GM21825 (cell line): ENCODE measurements at regions not wholly inside any gene's neighbourhood (a gene's known extent, or its start where the extent isn't known, plus 50 kb on each side); places are given as distances from the start of the nearest gene placed in this dataset.

Experiments used
- ATAC-seq: cut with Tn5 transposase; IDR thresholded peaks from one replicate; pipeline ENCODE4 v1.9.1; 2021; ENCODE audit warnings: mild to moderate bottlenecking, moderate library complexity; ENCODE audit not compliant: unreplicated experiment

GRCh38 chr3:44185396-44185915 lies 56.2 kb upstream of the TOPAZ1 start:
- ATAC-seq, result no peak

- ATAC-seq, result no peak
Observed at GRCh38 chr3:44186111-44186672, 55.5 kb upstream of the TOPAZ1 start.

- ATAC-seq, result no peak
Observed at GRCh38 chr3:44186712-44187111, 55.0 kb upstream of the TOPAZ1 start.
